Kidney (tissue), 13 donors: ENCODE measurements at regions not wholly inside any gene's neighbourhood (a gene's known extent, or its start where the extent isn't known, plus 50 kb on each side); places are given as distances from the start of the nearest gene placed in this dataset.

ENCODE experiments used
- DNase-seq, 5 donors: peaks; one replicate each; pipeline ENCODE4 v3.0.0-alpha.2; 2013 to 2020
- FAIRE-seq: peaks from 2 replicates; lab custom pipeline; 2012; peaks lifted over from hg19 to GRCh38; lab: Jason Lieb, UNC
- H3K27ac ChIP-seq, 2 donors: one replicate each; pipeline ENCODE4 v1.7.0; 2013; ENCODE audit warnings: low read depth in 2 of 2, low read length in 2 of 2, inconsistent platforms in 1 of 2
- H3K27me3 ChIP-seq: one replicate; pipeline ENCODE4 v1.7.1; 2013; ENCODE audit warnings: low read length, inconsistent platforms; ENCODE audit not compliant: control insufficient read depth, insufficient read depth
- H3K36me3 ChIP-seq, 3 donors: one replicate each; pipeline versions ENCODE4 v1.7.0 to v1.7.1; 2013; ENCODE audit warnings: low read length in 3 of 3, control low read depth in 1 of 3, inconsistent platforms in 1 of 3; ENCODE audit not compliant: insufficient read depth in 3 of 3, control insufficient read depth in 2 of 3
- H3K4me1 ChIP-seq, 3 donors: one replicate each; pipeline versions ENCODE4 v1.7.0 to v1.7.1; 2013; ENCODE audit warnings: low read length in 3 of 3, inconsistent platforms in 1 of 3, low read depth in 1 of 3; ENCODE audit not compliant: control insufficient read depth in 2 of 3, insufficient read depth in 2 of 3
- H3K4me3 ChIP-seq, 3 donors: one replicate each; pipeline versions ENCODE4 v1.7.0 to v1.8.1; 2013; ENCODE audit warnings: low read length in 3 of 3, control low read depth in 1 of 3, inconsistent platforms in 1 of 3
- H3K9ac ChIP-seq, 3 donors: one replicate each; pipeline versions ENCODE4 v1.7.0 to v1.7.1; 2013; ENCODE audit warnings: low read length in 3 of 3, control low read depth in 1 of 3, inconsistent platforms in 1 of 3
- H3K9me3 ChIP-seq, 3 donors: one replicate each; pipeline versions ENCODE4 v1.7.0 to v1.7.1; 2013; ENCODE audit warnings: low read length in 3 of 3, control low read depth in 1 of 3, inconsistent platforms in 1 of 3; ENCODE audit not compliant: control insufficient read depth in 2 of 3, insufficient read depth in 1 of 3
- intact Hi-C: fragments of 100-400 bp; cut with DNase I; formaldehyde crosslinking; loops from one replicate; pipeline ENCODE4 v1.11.1; 2022
- TF ChIP-seq, protein P1 (sequence below): IDR thresholded peaks from 3 replicates; pipeline ENCODE4 v1.5.1; 2012; ENCODE audit warnings: mild to moderate bottlenecking, moderate library complexity, borderline replicate concordance; ENCODE audit not compliant: insufficient read depth; ENCODE audit errors: extremely low read depth
- donor health status: control.
- donor health status: control.
- donor health status: control.
- donor health status: control.
- donor health status: control.
- donor health status: DM: yes; HTN: yes; CAD: no.
- donor health status: Normal renal cell carcinoma (clear cell type).

DNA sequence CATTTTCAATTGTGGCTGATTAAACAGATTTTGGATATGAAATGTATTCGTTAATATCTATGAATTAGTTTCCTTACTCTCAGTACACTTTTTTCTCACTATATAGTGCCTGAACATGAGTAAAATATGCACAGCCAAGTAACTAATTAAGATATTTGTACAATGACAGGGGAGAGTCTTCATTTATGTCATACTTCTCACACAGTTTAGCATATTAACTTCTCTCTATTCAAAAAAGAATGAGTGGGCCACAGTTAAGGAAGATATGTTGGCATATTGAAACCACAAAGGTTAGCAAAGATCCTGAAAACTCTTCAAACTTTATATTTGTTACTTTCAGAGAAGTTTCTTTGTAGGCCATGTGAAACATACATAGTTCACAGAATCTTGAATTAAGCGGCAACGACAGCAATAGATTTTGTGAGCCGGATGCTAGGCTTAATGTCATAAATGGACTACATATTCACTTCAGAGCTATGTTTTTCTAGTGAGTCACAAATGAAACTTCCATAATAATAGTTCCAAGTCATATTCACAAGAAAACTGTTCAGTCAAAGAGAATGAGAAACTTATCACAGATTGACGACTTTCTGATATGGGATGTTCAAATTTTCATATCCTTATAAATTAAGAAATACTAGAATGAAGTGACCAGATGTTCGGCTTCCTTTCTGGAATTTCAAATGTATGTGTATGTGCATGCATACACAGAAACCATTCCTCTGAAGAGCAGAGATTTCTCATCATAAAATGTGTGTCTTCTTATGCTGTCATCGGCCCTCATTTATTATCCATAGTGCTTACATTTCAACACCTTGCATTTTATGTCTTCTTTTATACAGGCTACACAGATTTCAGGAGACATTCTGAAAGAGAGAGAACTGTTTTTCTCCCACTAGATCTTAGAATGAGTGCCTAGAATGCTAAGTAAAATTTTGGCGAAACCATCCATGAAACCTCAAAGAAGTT lies 584.0 kb downstream of the SATB2 start:
- H3K9me3 ChIP-seq: no peaks in the 10 kb centered on the region
- no peak overlapping the region for H3K9ac ChIP-seq
- TF ChIP-seq, protein P1, sequence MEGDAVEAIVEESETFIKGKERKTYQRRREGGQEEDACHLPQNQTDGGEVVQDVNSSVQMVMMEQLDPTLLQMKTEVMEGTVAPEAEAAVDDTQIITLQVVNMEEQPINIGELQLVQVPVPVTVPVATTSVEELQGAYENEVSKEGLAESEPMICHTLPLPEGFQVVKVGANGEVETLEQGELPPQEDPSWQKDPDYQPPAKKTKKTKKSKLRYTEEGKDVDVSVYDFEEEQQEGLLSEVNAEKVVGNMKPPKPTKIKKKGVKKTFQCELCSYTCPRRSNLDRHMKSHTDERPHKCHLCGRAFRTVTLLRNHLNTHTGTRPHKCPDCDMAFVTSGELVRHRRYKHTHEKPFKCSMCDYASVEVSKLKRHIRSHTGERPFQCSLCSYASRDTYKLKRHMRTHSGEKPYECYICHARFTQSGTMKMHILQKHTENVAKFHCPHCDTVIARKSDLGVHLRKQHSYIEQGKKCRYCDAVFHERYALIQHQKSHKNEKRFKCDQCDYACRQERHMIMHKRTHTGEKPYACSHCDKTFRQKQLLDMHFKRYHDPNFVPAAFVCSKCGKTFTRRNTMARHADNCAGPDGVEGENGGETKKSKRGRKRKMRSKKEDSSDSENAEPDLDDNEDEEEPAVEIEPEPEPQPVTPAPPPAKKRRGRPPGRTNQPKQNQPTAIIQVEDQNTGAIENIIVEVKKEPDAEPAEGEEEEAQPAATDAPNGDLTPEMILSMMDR: no peak
- H3K4me1 ChIP-seq: no peaks in the 10 kb centered on the region
- FAIRE-seq (no peak), DNase-seq (no peak)
- H3K36me3 ChIP-seq: no peaks in the 10 kb centered on the region
- no peak overlapping the region for H3K4me3 ChIP-seq
- H3K27me3 ChIP-seq: no peaks in the 10 kb centered on the region
- no peak overlapping the region for H3K27ac ChIP-seq
- intact Hi-C loops: no loop called here

DNA sequence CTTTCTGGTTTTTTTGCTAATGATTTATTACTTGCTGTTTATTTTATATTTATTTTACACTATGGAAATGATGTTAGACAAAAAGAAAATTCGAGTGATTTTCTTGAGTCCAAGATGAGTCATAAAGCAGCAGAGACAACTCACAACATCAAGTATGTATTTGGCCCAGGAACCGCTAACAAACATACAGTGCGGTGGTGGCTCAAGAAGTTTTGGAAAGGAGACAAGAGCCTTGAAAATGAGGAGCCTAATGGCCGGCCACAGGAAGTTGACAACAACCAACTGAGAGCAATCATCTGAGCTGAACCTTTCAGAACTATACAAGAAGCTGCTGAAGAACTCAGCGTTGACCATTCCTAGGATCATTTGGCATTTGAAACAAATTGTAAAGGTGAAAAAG lies 594.1 kb downstream of the SATB2 start:
- Histone ChIP-seq H3K27ac (no peak overlapping the region), H3K4me3 (no peak overlapping the region), H3K27me3 (no peaks in the 10 kb centered on the region), H3K36me3 (no peaks in the 10 kb centered on the region), H3K9me3 (no peaks in the 10 kb centered on the region), H3K9ac (no peak overlapping the region), H3K4me1 (no peaks in the 10 kb centered on the region)
- TF ChIP-seq, protein P1: no peak
- DNase-seq (no peak), FAIRE-seq (no peak)
- intact Hi-C loops: no loop called here

DNA sequence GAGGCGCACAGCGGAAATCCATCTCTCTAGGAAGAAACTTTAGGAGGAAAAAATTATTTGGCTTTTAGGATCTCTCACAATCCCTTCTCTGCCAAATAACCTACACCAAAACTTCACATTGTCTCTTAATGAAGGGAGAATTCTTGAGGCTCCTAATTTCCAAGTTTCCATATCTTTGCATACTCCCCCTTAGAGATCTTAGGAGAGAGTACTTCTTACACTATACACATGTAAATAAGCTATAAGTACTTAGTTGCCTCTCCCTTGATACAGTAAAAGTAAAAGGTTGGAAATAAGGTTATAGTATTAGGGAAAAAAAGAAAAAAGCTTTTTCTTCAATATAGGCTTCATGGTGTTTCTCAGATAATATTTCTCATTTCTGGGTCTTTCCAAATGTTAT lies 596.7 kb downstream of the SATB2 start:
- no peak overlapping the region for H3K27ac ChIP-seq
- no peak overlapping the region for H3K4me3 ChIP-seq
- no peaks in the 10 kb centered on the region for H3K4me1 ChIP-seq
- no peaks in the 10 kb centered on the region for H3K36me3 ChIP-seq
- H3K27me3 ChIP-seq: no peaks in the 10 kb centered on the region
- H3K9ac ChIP-seq: no peak overlapping the region
- no peak for DNase-seq
- intact Hi-C loops: no loop called here
- H3K9me3 ChIP-seq: peaks cover 0 to 6% (median 0%) of the 10 kb centered on the region in 3 donors
- TF ChIP-seq, protein P1: no peak
- FAIRE-seq: no peak
